ENCODE measurements at regions not wholly inside any gene's neighbourhood (a gene's known extent, or its start where the extent isn't known, plus 50 kb on each side); places are given as distances from the start of the nearest gene placed in this dataset.

- no peak for DNase-seq
These were observed 503.5 kb downstream of the MID1IP1 start for GRCh38 chrX:39304746-39305145.

- DNase-seq, result no peak
These were observed 506.2 kb downstream of the MID1IP1 start for GRCh38 chrX:39307488-39307887.

GRCh38 chrX:39308126-39308525 lies 506.9 kb downstream of the MID1IP1 start:
- DNase-seq, result no peak

- no peak for DNase-seq
These were observed 507.9 kb downstream of the MID1IP1 start for GRCh38 chrX:39309018-39309635.

GRCh38 chrX:39309721-39310152 lies 508.5 kb downstream of the MID1IP1 start:
- no peak for DNase-seq

GRCh38 chrX:39310891-39311290 lies 509.6 kb downstream of the MID1IP1 start:
- no peak for DNase-seq

- DNase-seq, result no peak
These were observed 510.4 kb downstream of the MID1IP1 start for GRCh38 chrX:39311646-39312045.

- no peak for DNase-seq
These were observed 511.9 kb downstream of the MID1IP1 start for GRCh38 chrX:39313146-39313545.

- no peak for DNase-seq
These were observed 517.5 kb downstream of the MID1IP1 start for GRCh38 chrX:39318506-39319343.

- DNase-seq, result no peak
These were observed 518.9 kb downstream of the MID1IP1 start for GRCh38 chrX:39320165-39320564.

- no peak for DNase-seq
These were observed 521.2 kb downstream of the MID1IP1 start for GRCh38 chrX:39322496-39322895.

GRCh38 chrX:39324233-39324930 lies 523.1 kb downstream of the MID1IP1 start:
- DNase-seq, result no peak

GRCh38 chrX:39327255-39327654 lies 526.0 kb downstream of the MID1IP1 start:
- DNase-seq, result no peak

- DNase-seq, result no peak
These were observed 526.4 kb downstream of the MID1IP1 start for GRCh38 chrX:39327705-39328104.

GRCh38 chrX:39328661-39329060 lies 527.4 kb downstream of the MID1IP1 start:
- DNase-seq, result peak; percentile 24 to 35

GRCh38 chrX:39331082-39331704 lies 529.9 kb downstream of the MID1IP1 start:
- DNase-seq, result no peak

GRCh38 chrX:39333451-39333850 lies 532.2 kb downstream of the MID1IP1 start:
- DNase-seq, result no peak

GRCh38 chrX:39335513-39336235 lies 534.4 kb downstream of the MID1IP1 start:
- DNase-seq, result no peak

- no peak for DNase-seq
These were observed 535.5 kb downstream of the MID1IP1 start for GRCh38 chrX:39336671-39337311.

GRCh38 chrX:39337451-39337850 lies 536.2 kb downstream of the MID1IP1 start:
- DNase-seq, result no peak

GRCh38 chrX:39338583-39338982 lies 537.3 kb downstream of the MID1IP1 start:
- no peak for DNase-seq

Measured in NCI-H526 (cell line).